HG03520 (cell line): ENCODE measurements at regions not wholly inside any gene's neighbourhood (a gene's known extent, or its start where the extent isn't known, plus 50 kb on each side); places are given as distances from the start of the nearest gene placed in this dataset.

Experiments used
- ATAC-seq: cut with Tn5 transposase; IDR thresholded peaks from one replicate; pipeline ENCODE4 v1.9.1; 2021; ENCODE audit warnings: mild to moderate bottlenecking, moderate library complexity; ENCODE audit not compliant: unreplicated experiment

- ATAC-seq = no peak
Measured at GRCh38 chrX:45358392-45358791, 157.7 kb upstream of the DIPK2B start.

- no peak for ATAC-seq
Measured at GRCh38 chrX:45353456-45353855, 152.8 kb upstream of the DIPK2B start.

DNA sequence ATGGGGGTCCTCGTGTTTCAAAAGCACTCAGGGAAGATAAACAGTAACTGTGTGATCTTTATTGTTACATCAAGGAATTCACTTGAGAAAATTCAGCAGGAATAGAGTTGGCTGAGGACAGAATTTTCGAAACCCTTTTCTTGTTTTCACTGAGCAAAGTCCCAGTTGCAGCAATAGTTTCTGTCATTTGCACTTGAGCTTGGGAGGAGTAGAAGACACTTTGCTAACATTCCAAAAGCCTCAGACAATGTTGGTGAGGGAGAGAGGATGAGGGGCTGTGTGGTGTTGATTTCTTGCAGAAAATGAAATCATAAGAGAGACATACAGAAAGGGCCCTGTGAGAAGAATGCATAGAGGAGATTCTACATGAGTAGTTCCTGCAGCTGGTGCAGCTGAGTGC, 151.9 kb upstream of the DIPK2B start:
- ATAC-seq = no peak

- ATAC-seq = no peak
Measured at GRCh38 chrX:45351478-45351877, 150.8 kb upstream of the DIPK2B start.

DNA sequence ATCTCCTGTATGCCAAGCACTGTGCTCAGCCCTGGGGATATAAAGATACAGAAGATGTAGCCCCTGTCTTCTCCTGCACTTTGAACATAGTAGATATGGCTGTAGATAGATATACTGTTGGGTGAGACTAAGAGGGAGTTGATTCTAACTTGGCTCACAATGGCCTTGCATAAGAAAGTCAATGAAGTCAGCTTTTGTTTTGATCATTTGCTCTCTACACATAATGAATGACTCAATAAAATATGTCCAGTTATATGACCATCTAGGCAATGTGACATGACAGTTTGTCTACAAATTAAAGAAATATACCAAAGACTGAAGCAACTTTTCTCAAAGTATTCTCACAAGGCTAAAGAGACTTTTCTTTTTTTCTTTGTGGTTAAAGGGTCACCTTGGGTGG, 147.6 kb upstream of the DIPK2B start:
- no peak for ATAC-seq

DNA sequence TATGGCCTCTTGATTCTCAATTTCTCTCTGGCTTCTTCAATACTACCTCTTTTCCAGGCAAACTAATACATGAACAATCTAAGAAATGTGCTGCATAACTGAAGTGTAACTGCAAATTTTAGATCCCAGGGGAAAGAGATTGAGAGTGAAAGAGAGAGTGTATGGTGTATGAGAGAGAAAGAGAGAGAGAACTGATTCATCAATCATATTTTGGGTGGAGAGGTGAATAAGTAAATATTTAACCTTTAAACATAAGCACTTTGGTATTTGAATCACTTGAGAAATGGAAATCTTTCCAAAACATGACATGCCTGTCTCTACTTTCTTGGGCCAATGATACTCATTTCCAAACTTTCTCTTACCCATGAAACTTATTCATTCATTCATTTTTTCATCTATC, 147.2 kb upstream of the DIPK2B start:
- ATAC-seq = no peak

DNA sequence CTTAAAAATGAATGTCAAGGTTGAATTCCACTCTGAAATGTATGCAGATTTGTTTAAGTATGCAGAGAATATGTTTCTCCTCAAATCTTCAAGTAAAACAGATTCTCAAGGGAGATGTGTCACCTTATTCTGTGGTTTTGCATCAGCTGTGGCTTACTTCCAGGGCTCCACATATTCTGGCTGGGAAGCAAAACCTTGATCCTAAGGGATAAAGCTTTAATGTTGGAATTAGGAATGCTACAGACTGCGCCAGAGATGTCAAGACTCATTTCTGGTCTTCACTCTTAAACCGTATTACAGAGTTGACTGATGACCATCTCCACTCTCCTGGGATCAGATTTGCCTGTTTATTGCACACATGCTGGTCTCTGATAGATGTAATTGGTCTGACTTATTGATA, 143.9 kb upstream of the DIPK2B start:
- ATAC-seq = no peak

- no peak for ATAC-seq
Measured at GRCh38 chrX:45329217-45329616, 128.5 kb upstream of the DIPK2B start.

DNA sequence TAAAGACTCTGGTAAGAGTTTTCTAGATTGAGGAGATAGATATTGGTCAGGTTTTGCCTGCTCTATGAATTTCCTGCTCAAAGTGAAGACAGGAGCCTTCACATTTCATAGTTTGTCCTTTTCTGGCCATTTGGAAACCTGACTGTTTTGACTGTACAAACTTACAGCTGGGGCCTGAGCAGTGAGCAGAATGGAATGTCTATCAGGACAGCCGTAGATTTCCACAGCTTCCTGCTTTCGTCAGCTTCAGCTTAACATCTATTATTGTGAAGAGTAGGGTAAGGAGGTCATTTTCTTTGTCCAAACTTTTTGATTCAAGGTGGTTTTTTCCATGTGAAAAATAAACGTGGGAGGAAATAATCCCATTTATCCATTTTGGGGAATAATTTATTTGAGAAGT, 124.3 kb upstream of the DIPK2B start:
- no peak for ATAC-seq

GRCh38 chrX:45323387-45323786, 122.7 kb upstream of the DIPK2B start:
- no peak for ATAC-seq

DNA sequence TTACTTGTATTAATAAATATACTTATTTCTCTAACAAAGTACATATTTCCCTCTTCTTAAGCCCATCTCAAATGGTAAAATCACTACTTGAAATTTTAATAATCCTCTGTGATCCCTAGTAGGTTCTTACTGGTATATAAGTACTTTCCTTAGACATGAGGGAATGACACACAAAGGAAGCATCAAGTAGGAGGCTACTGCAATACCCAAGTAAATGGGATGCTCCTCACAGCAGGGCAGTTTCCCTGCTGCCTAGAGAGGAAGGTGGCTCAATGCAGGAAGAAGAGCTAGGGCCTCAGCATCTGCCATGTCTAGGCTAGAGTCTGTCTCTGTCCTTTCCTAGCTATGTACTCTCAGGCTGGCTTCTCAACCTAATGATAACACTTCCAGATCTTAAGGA, 122.1 kb upstream of the DIPK2B start:
- ATAC-seq = no peak

GRCh38 chrX:45322382-45322781, 121.7 kb upstream of the DIPK2B start:
- no peak for ATAC-seq

- no peak for ATAC-seq
Measured at GRCh38 chrX:45320191-45320590, 119.5 kb upstream of the DIPK2B start.

GRCh38 chrX:45309801-45310200, 109.1 kb upstream of the DIPK2B start:
- ATAC-seq = no peak

- ATAC-seq = no peak
Measured at GRCh38 chrX:45309096-45309495, 108.4 kb upstream of the DIPK2B start.

DNA sequence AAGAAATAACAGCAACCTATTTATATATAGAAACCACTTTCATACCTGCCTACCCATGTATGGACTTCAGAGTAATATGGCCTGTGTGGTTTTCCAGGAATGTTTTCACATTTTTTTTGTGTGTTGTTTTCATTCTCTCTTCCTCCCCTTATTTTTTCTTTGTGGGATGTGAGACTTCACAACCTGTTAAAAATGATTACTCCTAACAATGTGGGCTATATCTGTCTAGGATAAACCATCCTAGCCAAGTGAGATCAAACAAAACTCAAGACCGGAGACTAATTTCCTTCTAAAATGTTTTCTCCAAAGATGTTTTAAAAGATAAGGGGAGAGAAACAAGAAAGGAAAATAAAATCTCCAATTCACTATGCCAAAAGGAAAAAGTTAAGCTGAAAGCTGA, 106.1 kb upstream of the DIPK2B start:
- no peak for ATAC-seq

GRCh38 chrX:45300638-45301037, 100.0 kb upstream of the DIPK2B start:
- ATAC-seq = no peak

- ATAC-seq = no peak
Measured at GRCh38 chrX:45295259-45295986, 94.7 kb upstream of the DIPK2B start.

DNA sequence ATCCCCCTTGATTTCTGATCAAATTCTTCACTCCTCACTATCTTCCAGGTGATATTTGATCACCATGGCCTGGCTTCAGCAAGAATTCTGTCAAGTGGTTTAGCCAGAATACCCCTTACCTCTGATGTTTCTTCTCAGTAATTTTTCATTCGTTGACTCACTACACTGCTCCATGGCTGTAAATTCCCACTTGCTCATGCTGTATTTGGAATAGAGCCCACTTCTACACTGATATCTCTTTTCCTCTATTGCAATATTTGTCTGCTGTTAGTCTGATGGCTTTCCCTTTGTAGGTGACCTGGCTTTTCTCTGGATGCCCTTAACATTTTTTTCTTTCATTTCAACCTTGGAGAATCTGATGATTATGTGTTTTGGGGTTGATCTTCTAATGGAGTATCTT, 73.9 kb upstream of the DIPK2B start:
- no peak for ATAC-seq

DNA sequence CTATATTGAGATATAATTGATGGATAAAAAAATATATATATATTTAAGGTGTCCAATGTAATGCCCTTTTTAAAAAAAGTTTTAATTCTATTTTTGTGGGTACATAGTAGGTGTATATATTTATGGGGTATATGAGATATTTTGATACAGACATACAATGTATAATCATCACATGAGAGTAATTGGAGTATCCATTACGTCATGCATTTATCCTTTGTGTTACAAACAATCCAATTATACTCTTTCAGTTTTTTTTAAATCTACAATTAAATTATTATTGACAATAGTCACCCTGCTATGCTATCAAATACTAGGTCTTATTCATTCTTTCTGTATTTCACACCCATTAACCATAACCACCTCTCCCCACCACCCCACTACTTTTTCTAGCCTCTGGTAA, 66.3 kb upstream of the DIPK2B start:
- no peak for ATAC-seq

DNA sequence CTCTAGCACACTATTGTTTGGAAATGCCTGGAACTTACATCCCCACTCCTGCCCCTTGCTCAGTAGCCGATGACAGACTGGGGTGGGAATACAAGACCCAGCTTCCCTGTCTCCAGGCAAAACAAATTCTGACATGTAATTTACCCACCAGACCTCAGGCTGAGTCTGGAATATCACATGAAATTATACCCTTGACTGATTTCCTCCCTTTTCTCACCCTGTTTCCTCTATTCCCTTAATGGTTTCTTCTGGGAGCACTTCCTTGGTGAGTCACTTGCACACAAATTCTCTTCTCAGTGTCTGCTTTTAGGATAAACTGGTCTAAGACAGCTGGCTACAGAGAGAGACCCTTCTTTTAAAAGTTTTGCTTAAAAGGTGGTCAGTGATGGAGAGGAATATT, 65.8 kb upstream of the DIPK2B start:
- no peak for ATAC-seq

GRCh38 chrX:45264865-45265264, 64.2 kb upstream of the DIPK2B start:
- ATAC-seq = no peak

DNA sequence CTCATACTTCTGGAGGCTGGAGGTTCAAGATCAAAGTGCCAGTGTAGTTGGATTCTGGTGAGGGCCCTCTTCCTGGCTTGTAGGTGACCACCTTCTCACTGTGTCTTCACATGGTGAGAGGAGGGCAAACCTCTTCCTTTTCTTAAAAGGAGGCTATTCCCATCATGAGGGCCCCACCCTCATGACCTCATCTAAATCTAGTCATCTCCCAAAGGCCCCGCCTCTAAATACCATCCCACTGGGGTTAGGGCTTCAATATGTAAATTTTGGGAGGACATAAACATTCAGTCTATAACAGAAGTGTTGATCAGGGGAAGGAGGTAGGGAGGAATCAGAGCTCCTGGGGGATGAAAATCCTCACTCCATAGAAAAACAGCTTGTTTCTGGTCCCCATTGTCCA, 60.8 kb upstream of the DIPK2B start:
- ATAC-seq = no peak
